ENCODE measurements at regions not wholly inside any gene's neighbourhood (a gene's known extent, or its start where the extent isn't known, plus 50 kb on each side); places are given as distances from the start of the nearest gene placed in this dataset.

GRCh38 chr9:1434811-1435210, 384.7 kb downstream of the DMRT2 start:
- DNase-seq: no peak

GRCh38 chr9:1440256-1440655, 390.1 kb downstream of the DMRT2 start:
- DNase-seq: no peak

- DNase-seq: no peak
Observed at GRCh38 chr9:1442105-1442504, 391.9 kb downstream of the DMRT2 start.

GRCh38 chr9:1443450-1443849, 393.3 kb downstream of the DMRT2 start:
- no peak for DNase-seq

- DNase-seq: no peak
Observed at GRCh38 chr9:1446671-1447070, 396.5 kb downstream of the DMRT2 start.

GRCh38 chr9:1453636-1454035, 403.5 kb downstream of the DMRT2 start:
- no peak for DNase-seq

GRCh38 chr9:1454211-1454610, 404.1 kb downstream of the DMRT2 start:
- no peak for DNase-seq

GRCh38 chr9:1454616-1455347, 404.6 kb downstream of the DMRT2 start:
- DNase-seq: no peak

- DNase-seq: no peak
Observed at GRCh38 chr9:1455766-1456165, 405.6 kb downstream of the DMRT2 start.

GRCh38 chr9:1456301-1457024, 406.3 kb downstream of the DMRT2 start:
- no peak for DNase-seq

GRCh38 chr9:1457460-1457859, 407.3 kb downstream of the DMRT2 start:
- no peak for DNase-seq

GRCh38 chr9:1458503-1458902, 408.3 kb downstream of the DMRT2 start:
- DNase-seq: no peak

- no peak for DNase-seq
Observed at GRCh38 chr9:1460143-1460769, 410.1 kb downstream of the DMRT2 start.

GRCh38 chr9:1461812-1462211, 411.7 kb downstream of the DMRT2 start:
- no peak for DNase-seq

GRCh38 chr9:1462626-1463308, 412.6 kb downstream of the DMRT2 start:
- DNase-seq: no peak

- DNase-seq: no peak
Observed at GRCh38 chr9:1469996-1470395, 419.8 kb downstream of the DMRT2 start.

GRCh38 chr9:1473956-1474634, 423.9 kb downstream of the DMRT2 start:
- DNase-seq: no peak

GRCh38 chr9:1474671-1475070, 424.5 kb downstream of the DMRT2 start:
- DNase-seq: no peak

GRCh38 chr9:1490341-1491232, 440.4 kb downstream of the DMRT2 start:
- DNase-seq: no peak

- DNase-seq: no peak
Observed at GRCh38 chr9:1492156-1492555, 442.0 kb downstream of the DMRT2 start.

- DNase-seq: no peak
Observed at GRCh38 chr9:1495282-1496030, 445.3 kb downstream of the DMRT2 start.
